HG03175 (cell line): ENCODE measurements at regions not wholly inside any gene's neighbourhood (a gene's known extent, or its start where the extent isn't known, plus 50 kb on each side); places are given as distances from the start of the nearest gene placed in this dataset.

ENCODE experiments used
- ATAC-seq: cut with Tn5 transposase; IDR thresholded peaks from one replicate; pipeline ENCODE4 v1.9.1; 2021; ENCODE audit warnings: mild to moderate bottlenecking, moderate library complexity; ENCODE audit not compliant: unreplicated experiment

- no peak for ATAC-seq
Measured at GRCh38 chr7:115153176-115153575, 231.3 kb downstream of the MDFIC start.

GRCh38 chr7:115146148-115146547 is 224.3 kb downstream of the MDFIC start:
- ATAC-seq: no peak

- ATAC-seq: peak; percentile 84
Measured at GRCh38 chr7:115145512-115145911, 223.6 kb downstream of the MDFIC start.

GRCh38 chr7:115137816-115138215 is 215.9 kb downstream of the MDFIC start:
- no peak for ATAC-seq

- ATAC-seq: no peak
Measured at GRCh38 chr7:115136796-115137443, 215.0 kb downstream of the MDFIC start.

GRCh38 chr7:115135769-115136410 is 214.0 kb downstream of the MDFIC start:
- ATAC-seq: no peak

GRCh38 chr7:115135146-115135545 is 213.3 kb downstream of the MDFIC start:
- no peak for ATAC-seq

GRCh38 chr7:115133248-115133647 is 211.4 kb downstream of the MDFIC start:
- no peak for ATAC-seq

- no peak for ATAC-seq
Measured at GRCh38 chr7:115132096-115132495, 210.2 kb downstream of the MDFIC start.

- ATAC-seq: no peak
Measured at GRCh38 chr7:115128154-115128553, 206.3 kb downstream of the MDFIC start.

- no peak for ATAC-seq
Measured at GRCh38 chr7:115127399-115128021, 205.6 kb downstream of the MDFIC start.

- no peak for ATAC-seq
Measured at GRCh38 chr7:115125750-115126149, 203.9 kb downstream of the MDFIC start.

- no peak for ATAC-seq
Measured at GRCh38 chr7:115125312-115125711, 203.4 kb downstream of the MDFIC start.

- ATAC-seq: no peak
Measured at GRCh38 chr7:115124409-115124939, 202.6 kb downstream of the MDFIC start.

- no peak for ATAC-seq
Measured at GRCh38 chr7:115123441-115123840, 201.5 kb downstream of the MDFIC start.

GRCh38 chr7:115122388-115122787 is 200.5 kb downstream of the MDFIC start:
- no peak for ATAC-seq

GRCh38 chr7:115117748-115118147 is 195.9 kb downstream of the MDFIC start:
- ATAC-seq: no peak

GRCh38 chr7:115116773-115117715 is 195.2 kb downstream of the MDFIC start:
- peak; percentile 74 for ATAC-seq

- ATAC-seq: no peak
Measured at GRCh38 chr7:115113776-115114175, 191.9 kb downstream of the MDFIC start.

GRCh38 chr7:115113131-115113530 is 191.2 kb downstream of the MDFIC start:
- no peak for ATAC-seq

- no peak for ATAC-seq
Measured at GRCh38 chr7:115110523-115110922, 188.6 kb downstream of the MDFIC start.
